Sciatic nerve (tissue), 2 donors: ENCODE measurements at regions not wholly inside any gene's neighbourhood (a gene's known extent, or its start where the extent isn't known, plus 50 kb on each side); places are given as distances from the start of the nearest gene placed in this dataset.
"Not testable (repeated sequence)": the region's sequence is repeated elsewhere in the genome, so short reads cannot be mapped to it uniquely, and the experiment has no call there.

Source experiments
- ATAC-seq: fragments of 200-7000 bp; cut with Tn5 transposase; one replicate; pipeline ENCODE4 v1.9.1; 2020; ENCODE audit warnings: mild to moderate bottlenecking, moderate library complexity
- DNase-seq: peaks from one replicate; pipeline ENCODE4 v3.0.0-alpha.2; 2020; ENCODE audit warnings: low spot score
- intact Hi-C: fragments of 100-400 bp; cut with DNase I; formaldehyde crosslinking; loops from one replicate; pipeline ENCODE4 v1.14.2; 2022
- donor health status: DM: no; HTN: no; CAD: no.
- donor health status: DM: no; HTN: no; CAD: no.

DNA sequence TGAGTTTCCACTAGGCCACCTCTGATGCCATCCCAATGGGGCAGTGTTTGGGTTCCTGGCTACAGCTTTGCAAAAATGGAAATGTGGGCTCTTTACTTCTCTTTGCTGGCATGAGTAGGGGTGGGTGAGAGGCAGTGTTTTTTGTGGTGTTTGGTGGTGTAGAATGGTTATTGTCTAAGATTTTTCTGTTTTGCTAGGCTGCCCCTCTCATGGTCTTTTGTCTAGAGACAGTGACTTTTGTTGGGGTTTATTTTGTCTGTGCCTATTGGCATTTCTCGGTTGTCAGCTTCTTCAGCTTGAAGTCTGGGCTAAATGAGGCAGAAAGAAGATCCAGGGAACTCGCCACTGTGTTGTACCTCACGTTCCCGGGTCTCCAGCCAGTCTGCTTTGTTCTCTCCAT lies 112.1 kb downstream of the CENPF start:
- DNase-seq (no peak), ATAC-seq (no peak)
- intact Hi-C loops = no loop called here

DNA sequence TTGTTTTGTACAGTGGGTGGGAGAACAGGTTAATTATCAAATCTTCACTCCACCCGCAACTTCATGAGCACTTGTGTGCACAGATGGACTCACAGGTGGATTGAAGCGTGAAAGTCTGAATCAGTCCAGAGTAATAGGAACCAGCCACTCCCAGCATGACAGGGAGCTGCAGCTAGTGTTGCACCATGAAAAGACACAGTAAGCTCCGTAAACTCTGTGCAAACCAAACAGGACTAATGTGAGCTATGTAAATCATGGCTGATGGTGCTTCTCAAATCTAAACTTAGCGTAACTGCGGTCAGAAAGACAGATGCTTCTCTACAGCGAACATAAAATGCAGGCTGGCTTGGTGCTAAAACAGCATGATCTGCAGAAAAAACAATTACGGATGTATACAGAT lies 114.4 kb downstream of the CENPF start:
- DNase-seq (no peak), ATAC-seq (no peak)
- intact Hi-C loops = no loop called here

DNA sequence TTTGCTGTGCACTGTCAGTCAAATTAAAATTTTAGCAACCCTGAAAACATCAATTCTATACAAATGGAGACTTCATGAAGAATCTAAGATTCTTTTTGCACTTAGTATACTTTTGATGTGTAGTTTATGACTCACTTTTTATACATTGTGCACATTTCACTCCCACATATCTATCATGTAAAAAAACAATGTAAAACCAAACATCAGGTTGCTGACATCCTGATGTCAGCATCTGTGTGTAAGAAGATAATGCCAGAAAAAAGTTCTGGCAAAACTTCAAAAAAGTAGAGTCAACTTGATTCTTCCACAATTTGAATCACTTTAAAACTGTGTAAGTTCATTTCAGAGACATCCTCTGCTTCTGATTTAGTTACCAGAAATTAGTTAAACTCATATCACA lies 115.7 kb downstream of the CENPF start:
- no peak for ATAC-seq
- intact Hi-C loops = no loop called here
- DNase-seq = no peak

DNA sequence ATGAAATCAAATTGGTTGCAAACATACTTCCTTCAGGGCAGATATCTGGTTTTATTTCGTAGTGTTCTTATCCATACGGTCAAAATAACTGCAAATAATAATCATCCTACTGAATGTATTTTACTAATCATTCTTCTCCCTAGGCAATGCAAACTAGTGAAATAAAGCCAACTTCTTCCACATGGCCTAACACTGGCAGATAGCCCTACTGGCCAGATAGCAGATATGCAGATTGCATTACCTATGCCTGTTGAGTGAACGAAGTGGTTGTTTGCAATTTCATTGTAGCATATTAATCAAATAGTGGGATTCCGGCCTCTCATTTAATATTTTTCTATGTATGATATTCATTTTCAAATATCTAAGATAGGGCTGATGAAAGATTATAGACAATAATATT lies 116.2 kb downstream of the CENPF start:
- DNase-seq = no peak
- no peak for ATAC-seq
- intact Hi-C loops = no loop called here

DNA sequence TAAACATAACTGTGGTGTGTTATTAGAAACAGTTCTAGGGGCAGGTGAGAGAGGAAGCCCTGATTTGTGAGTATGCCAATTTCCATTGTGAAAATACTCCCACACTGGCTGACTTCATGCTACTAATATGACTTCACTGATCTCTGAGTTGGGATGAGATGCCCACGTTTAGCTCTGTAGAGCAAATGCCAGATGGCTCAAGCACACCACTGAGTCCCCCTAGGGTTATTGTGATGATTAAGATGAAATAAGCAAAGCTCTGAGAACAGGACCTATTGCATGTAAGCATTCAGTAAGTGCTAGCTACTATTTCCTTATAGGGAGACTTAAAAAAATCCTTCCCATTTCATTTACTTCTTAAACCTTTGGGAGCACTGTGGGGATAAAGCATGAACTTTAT lies 117.6 kb downstream of the CENPF start:
- intact Hi-C loops = no loop called here
- DNase-seq = no peak
- no peak for ATAC-seq

DNA sequence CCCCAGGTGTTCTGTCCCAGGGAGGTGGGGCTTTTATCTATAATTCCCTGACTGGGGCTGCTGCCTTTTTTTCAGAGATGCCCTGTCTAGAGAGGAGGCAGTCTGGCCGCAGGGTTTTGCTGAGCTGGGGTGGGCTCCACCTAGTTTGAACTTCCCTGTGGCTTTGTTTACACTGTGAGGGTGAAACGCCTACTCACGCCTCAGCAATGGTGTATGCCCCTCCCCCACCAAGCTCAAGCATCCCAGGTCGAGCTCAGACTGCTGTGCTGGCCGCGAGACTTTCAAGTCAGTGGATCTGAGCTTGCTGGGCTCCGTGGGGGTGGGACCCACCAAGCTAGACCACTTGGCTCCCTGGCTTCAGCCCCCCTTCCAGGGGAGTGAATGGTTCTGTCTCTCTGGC lies 124.3 kb downstream of the CENPF start:
- intact Hi-C loops = no loop called here
- ATAC-seq = no peak
- no peak for DNase-seq

DNA sequence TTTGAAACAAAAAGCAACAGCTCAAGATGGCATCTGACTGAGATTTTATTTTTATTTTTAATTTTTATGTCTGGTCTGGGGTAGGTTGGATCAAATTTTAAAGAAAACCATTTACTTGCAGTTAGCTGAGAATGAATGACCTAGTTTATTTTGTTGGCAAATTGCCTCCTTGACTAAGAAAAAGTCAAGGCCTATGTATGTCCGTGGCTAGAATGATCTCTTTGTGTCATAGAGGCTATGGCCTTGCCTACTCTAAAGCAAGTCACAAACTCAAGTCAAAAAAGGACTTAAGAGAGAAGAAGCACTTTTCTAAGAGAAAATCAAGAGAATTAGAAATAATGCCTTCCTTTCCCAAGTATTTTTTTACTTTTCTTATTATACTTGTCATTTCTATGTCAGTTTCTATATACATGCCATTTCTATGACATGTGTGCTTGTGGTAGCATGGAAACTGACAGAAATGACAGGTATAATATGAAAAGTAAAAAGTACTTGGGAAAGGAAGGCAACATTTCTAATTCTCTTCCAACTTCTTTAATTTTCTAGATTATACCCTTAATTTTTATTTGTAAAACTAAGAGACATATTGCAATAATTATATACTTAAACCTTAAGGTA lies 136.7 kb downstream of the CENPF start:
- ATAC-seq (no peak), DNase-seq (no peak)
- intact Hi-C loops = no loop called here

DNA sequence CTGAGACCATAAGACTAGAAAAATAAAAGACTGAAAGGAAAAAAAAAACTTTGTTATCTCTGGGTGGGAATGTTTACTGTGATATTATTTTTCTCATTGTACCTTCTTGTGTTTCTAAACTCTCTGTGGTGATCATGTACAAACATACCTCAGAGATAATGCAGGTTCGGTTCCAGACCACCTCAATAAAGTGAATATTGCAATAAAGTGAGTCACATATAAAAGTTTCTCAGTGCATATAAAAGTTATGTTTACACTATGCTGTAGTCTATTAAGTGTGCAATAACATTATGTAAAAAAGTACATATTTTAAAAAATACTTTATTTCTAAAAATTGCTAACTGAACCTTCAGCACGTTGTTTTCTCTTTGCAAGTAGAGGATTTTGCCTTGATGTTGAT lies 137.5 kb downstream of the CENPF start:
- DNase-seq = no peak
- intact Hi-C loops = no loop called here
- no peak for ATAC-seq

DNA sequence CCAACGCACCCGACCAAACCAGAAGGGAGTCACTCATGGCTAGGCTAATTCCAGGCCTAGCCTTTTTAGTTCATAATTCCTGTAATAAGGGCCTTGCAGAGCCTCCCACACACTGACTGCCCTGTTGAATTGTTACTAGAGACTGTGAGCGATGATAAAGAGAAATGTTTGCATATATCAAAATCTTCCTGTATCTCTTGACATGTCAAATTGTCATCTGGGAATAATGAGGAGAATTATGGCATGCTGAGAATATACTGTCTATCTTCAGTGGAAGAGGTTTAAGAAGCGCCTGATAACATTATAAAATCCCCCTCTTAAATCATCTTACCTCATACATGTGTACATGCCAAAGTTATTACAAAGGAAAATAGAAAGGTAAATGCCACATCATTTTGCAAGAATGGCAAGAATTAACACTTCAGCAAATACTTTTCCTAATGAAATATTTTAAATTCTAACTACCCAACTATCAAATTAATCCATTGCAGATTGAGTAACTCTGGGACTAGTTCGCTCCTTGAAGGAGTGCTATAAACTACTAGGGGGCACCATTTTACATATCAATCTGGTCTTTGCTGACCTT lies 144.1 kb downstream of the CENPF start:
- ATAC-seq (no peak), DNase-seq (no peak)
- intact Hi-C loops = no loop called here

DNA sequence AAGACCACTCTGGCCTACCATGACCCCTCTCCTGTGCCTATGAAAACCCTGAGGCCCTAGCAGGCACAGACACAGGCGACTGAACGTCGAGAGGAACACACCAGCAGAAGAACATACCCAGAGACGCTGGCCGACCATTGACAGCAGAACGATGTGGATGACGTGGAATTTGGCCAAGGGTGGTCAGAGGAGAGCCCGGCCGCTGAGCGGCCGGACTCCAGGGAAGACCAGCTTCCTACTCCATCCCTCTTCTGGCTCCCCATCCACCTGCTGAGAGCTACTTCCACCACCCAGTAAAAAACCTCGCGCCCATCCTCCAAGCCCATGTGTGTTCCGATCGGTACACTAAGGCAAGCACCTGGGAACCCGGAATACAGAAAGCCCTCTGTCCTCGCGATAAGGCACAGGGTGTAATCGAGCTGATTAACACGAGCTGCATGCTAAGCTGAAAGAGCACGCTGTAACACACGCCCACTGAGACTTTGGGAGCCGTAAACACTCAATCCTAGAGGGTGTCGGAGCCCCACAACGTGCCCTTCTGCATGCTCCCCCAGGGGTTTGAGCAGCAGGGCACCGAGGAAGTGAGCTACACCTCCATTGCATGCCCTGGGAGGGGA lies 150.3 kb downstream of the CENPF start:
- DNase-seq (no peak), ATAC-seq (no peak)
- intact Hi-C loops = no loop called here

DNA sequence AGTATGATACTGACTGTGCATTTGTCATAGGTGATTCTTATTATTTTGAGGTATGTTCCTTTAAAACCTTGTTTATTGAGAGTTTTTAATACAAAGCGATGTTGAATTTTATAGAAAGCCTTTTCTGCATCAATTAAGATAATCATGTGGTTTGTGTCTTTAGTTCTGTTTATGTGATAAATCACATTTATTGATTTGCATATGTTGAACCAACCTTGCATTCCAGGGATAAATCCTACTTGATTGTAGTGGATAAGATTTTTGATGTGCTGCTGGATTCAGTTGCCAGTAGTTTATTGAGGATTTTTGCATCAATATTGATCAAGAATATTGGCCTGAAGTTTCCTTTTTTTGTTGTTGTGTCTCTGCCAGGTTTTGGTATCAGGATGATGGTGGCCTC lies 158.0 kb downstream of the CENPF start:
- intact Hi-C loops = no loop called here
- no peak for DNase-seq
- no peak for ATAC-seq

DNA sequence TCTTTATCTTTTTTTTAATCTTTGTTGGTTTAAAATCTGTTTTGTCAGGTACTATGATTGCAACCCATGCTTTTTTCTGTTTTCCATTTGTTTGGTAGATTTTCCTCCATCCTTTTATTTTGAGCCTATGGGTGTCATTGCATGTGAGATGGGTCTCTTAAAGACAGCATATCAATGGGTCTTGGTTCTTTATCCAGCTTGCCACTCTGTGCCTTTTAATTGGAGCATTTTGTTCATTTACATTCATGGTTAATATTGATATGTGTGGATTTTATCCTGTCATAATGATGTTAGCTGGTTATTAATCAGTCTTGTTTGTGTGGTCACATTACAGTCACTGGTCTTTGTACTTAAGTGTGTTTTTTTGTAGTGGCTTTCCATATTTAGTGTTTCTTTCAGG lies 159.9 kb downstream of the CENPF start:
- no peak for ATAC-seq
- DNase-seq = no peak
- intact Hi-C loops = no loop called here

DNA sequence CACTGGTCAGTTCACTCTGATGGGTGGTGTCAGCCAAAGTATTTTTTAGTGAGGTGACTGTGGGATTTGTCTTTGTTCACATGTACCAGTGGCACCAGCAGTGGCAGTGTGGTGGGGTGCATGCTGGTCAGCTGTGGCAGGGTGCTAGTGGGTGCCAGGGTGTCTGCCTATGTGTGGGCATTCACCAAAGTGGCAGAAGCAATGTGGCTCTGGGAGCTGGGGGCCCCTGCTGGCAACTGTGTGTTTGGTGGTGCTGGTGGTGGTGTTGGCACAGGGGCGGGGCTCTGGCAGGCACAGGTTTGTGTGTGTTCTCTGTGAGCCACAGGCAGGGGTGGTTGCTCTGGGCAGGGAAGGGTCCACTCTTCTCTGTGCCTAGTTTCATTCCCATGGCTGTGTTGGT lies 161.5 kb downstream of the CENPF start:
- intact Hi-C loops = no loop called here
- no peak for ATAC-seq
- DNase-seq = no peak

DNA sequence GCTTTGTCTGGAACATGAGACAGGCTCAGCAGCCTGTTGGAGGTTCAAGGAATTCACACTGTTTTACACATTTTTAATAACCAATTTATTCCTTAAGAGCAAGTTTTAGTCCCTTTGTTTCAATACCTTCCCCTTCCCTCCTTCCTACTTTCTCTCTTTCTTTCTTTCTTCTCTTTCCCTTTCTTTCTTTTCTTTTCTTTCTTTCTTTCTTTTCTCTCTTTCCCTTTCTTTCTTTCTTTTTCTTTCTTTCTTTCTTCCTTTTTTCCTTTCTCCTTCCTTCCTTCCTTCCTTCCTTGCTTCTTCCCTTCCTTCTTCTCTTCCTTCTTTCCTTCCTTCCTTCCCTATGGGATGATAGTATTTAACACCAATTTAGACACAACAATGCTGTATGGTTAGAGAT lies 164.2 kb downstream of the CENPF start:
- intact Hi-C loops = no loop called here
- no peak for DNase-seq
- ATAC-seq = no peak

DNA sequence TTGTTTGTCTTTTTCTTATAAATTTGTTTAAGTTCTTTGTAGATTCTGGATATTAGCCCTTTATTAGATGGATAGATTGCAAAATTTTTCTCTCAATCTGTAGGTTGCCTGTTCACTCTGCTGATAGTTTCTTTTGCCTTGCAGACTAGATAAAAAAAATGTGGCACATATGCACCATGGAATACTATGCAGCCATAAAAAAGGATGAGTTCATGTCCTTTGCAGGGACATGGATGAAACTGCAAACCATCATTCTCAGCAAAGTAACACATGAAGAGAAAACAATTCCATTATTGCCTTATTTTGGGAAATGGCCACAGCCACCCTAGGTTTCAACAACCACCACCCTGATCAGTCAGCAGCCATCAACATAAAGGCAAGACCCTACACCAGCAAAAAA lies 166.7 kb downstream of the CENPF start:
- DNase-seq, intact Hi-C loops, ATAC-seq: not testable (repeated sequence)

DNA sequence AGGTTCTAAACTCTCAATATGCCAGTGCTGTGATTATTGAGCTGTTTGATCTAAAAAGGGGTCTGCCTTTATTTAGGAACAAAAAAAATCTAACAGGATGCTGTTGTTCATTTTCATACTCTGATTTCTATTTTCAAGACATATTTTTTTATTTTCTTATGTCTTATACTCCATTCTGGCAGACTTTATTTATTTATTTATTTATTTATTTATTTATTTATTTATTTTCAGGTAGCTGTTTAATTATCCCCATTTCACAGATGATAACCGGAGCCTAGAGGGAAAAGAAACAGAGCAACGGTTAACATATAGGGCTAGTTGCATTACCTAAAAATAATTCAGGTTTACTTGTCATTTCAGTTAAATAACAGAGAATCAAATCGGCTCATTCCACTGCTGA lies 174.4 kb downstream of the CENPF start:
- intact Hi-C loops = no loop called here
- DNase-seq (no peak), ATAC-seq (no peak)

DNA sequence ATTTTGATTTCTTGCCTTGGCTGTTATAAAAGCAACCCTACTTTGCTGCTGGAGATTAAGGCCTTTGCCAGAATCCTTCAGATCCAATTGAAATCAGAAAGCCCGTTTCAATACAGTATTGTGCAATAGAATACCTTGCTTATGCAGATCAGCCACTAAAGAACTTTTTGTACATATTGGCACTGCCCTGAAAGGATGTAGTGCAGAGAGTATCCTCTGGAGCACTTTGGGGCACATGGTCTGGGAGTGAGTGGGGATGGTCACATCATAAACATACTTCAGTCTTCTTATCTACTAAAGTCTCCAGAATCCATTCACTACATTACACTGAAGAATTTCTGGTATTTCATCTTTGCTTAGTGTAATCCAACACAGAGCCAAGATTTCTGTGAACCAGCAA lies 189.0 kb downstream of the CENPF start:
- intact Hi-C loops = no loop called here
- DNase-seq (no peak), ATAC-seq (peak; percentile 46)

DNA sequence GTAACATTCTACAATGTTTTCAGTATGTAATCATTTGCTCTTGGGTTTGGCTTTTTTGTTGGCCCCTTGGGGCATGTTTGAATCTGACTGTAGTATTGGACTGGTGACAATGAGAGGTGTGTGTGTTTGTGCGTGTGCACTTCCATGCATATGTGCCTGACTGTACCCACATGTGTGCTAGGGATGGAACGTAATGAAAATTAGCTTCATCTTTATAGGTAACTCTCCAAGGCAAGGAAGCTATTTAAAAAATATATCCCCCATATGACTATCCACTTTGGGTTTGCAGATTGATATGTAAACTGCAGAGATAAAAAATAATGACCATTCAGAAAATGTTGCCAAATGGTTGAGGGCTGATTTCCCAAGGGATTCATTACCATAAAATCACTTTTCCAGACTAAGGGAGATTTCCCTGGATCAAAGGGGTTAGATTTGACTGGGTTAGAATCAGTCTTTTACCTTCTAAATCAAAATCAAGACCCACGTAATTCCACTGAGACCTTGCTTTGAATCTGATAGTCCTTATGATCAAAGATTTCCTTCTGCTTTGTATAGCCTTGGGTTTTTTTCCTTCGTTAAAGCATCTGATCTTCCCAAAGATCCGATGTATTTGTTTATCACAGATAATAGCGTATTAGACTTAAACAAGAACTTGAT lies 189.7 kb downstream of the CENPF start:
- intact Hi-C loops = no loop called here
- ATAC-seq (no peak), DNase-seq (no peak)

DNA sequence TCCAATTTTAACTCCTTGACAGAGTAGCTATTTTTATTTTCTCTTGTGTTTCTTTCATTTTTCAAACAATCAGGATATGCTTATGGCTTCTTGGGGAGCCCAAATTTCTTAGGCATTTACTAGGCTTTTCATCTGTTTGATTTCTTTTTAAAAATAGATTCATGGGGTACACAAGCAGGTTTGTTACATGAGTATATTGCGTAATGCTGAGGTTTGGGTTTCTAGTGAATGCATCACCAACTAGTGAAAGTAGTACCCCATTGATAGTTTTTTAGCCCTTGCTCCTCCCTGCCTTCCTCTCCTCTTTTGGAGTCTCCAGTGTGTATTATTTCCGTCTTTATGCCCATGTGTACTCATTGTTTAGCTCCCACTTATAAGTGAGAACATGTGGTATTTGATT lies 190.7 kb downstream of the CENPF start:
- ATAC-seq (no peak), DNase-seq (no peak)
- intact Hi-C loops = no loop called here

DNA sequence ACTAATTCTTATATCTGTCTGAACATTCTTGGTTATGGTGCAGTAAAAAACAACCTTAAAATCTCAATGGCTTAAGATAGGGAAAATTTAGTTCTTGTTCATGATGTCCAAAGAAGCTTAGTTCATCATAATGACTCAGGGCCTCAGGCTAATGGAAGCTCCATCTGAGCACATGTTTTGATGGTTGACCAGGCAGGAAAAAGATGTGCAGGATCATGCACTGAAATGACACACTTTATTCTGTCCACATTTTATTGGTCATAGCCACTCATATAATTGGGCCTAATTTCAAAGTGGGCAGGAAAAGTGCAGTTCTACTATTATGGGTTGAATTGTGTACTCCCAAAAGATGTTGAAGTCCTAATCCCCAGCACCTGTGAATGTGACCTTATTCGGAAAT lies 198.2 kb downstream of the CENPF start:
- intact Hi-C loops = no loop called here
- ATAC-seq = no peak

More for the DNA sequence above, 198.2 kb downstream of the CENPF start:
- DNase-seq = no peak
